ENCODE measurements at regions not wholly inside any gene's neighbourhood (a gene's known extent, or its start where the extent isn't known, plus 50 kb on each side); places are given as distances from the start of the nearest gene placed in this dataset.

DNA sequence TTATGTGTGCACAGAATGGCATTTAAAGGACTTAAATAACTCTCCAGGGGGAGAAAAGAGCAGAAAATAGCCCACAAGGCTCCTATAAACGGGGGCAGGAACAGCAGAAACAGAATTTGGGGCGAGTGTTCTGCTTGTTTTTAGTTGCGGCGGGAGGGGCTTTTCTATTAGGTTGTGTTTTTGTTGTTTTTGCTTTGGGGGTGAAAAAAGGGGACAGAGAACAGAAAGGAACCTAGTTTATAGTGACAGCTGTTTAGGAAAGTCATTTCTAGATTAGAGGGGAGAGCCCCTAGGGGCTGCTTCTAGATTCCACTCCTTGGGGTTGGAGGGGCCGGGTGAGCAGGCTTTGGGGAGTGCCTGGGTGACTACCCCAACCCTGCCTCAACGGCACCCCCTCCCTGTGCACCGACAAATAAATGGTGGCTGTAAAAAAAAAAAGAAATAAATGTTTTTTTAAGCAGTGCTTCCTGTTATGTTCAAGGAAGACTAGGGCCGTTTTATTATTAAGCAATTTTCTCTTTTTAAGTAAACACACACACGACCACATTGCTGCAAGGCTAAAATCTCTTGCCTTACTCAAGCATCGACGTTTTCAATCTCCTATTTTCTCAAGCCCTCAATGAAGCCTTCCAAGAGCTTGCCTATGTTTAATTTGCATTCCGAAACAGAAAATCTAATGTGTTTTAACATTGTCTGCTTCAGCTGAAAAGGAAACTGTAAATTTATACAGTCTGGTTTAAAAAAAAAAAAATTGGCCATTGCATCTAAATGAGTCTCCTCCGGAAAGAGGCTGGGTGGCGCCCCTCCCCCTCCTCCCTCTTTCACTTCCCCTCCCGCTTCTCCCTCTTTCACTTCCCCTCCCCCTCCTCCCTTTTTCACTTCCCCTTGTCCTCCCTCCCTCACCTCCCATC lies 123.3 kb upstream of the TBL1X start:
- DNase-seq (ENCODE audit: low spot score) = no peak
- FAIRE-seq = no peak

- peak; percentile 70 for DNase-seq (ENCODE audit: low spot score)
Measured at GRCh38 chrX:9342561-9343051, 122.3 kb upstream of the TBL1X start.

DNA sequence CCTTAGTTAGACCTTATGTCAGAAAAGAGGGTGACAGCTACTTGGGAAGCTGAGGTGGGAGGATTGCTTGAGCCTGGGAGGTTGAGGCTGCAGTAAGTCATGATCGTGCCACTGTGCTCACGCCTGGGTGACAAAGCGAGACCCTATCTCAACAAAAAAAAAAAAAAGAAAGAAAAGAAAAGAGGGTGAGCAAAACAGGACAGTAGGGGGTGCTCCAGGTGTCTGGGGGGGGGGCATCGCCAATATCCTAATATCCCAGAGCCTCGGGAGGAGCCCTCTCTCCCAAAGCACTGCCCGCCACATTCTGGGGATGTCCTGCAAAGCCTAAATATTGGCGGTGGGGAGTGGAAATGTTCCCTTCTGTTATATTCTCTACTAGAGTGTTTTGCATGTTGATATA lies 120.9 kb upstream of the TBL1X start:
- FAIRE-seq = no peak
- no peak for DNase-seq (ENCODE audit: low spot score)

More at GRCh38 chrX:9342561-9343051, 122.3 kb upstream of the TBL1X start:
- no peak for FAIRE-seq

DNA sequence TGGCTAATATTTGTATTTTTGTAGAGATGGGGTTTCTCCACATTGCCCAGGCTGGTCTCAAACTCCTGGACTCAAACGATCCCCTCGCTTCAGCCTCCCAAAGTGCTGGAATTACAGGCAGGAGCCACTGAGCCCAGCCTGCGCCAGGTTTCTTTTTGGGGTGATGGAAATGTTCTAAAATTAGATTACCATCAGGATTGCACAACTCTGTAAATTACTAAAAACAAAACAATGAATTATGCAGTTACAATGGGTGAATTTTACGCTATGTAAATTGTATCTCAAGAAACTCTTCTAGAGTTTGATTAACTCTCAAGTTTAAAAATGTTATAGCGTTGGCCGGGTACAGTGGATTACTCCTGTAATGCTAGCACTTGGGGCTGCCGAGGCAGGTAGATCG lies 118.9 kb upstream of the TBL1X start:
- FAIRE-seq = no peak
- no peak for DNase-seq (ENCODE audit: low spot score)

DNA sequence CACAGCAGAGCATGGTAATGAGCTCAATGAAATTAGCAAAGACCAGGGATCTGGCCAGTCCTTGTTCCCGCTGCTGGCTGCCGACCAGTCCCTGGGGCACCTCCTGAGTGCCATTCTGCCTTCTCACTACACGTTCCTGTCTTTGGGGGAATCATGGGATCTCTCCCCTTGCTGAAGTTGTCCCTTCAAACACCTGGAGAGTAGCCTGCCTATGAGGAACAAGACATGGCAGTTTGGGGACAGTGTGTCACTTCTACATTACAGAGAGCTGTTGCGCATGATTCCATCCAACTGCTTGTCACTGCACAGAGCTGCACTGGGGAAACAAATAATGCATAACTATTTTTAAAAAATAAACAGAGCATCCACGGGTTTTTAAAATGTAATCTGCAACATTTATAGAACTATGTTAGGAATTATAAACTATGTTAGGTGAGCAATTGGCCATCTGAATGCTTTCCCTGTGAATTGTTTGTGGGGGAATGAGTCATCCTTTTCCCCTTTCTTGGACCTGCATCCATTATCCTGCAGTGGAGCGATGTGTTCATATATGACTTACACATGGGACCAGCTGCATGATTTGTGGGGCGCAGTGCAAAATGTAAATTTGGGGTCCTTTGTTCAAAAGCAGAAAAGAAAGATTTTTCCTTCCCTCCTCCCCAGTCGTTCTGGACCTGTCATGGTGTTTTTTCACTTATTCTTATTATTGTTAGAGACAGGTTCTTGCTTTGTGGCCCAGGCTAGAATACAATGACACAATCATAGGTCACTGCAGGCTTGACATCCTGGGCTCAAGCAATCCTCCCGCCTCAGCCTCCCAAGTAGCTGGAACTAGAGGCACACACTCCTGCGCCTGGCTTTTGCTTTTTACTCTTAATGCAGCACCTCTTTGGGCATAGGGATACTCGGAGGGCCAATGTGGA lies 115.0 kb upstream of the TBL1X start:
- no peak for FAIRE-seq
- no peak for DNase-seq (ENCODE audit: low spot score)

DNA sequence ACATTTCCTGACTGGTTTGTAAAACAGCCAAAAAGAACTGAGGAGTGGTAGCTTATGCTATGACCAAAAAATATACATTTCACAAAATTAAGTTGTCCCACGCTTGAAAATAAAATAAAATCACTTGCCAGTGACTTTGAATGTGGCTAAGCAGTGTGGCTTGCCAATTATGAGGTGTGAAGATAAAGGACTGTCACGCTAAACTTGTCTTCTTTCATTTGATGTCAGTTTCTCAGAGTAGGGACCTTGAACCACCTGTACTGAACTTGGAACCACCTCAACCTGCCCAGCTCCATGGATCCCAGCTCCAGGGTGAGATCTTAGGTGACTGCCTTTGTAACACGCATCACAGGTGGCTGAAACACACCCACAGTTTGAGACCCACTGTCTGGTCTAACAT lies 113.7 kb upstream of the TBL1X start:
- FAIRE-seq = no peak
- no peak for DNase-seq (ENCODE audit: low spot score)

DNA sequence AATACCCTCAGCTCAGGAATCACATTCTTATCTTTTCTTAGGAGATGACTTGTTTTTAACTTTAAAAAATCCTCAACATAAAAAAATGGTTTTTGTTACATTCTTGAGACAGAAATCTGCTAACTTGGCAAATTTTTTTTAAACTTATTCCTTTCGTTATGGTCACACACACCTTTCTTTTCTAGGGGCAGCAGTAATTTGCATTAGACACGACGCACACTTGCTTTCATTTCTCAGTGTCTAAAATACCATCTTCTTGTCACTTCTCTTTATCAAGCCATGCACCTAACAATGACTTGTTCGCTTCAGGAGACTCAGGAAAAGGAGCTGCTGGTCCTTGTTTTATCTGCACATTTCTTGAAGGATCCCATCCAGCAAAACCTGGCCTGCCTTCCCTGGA lies 112.6 kb upstream of the TBL1X start:
- DNase-seq (ENCODE audit: low spot score) = no peak
- no peak for FAIRE-seq

DNA sequence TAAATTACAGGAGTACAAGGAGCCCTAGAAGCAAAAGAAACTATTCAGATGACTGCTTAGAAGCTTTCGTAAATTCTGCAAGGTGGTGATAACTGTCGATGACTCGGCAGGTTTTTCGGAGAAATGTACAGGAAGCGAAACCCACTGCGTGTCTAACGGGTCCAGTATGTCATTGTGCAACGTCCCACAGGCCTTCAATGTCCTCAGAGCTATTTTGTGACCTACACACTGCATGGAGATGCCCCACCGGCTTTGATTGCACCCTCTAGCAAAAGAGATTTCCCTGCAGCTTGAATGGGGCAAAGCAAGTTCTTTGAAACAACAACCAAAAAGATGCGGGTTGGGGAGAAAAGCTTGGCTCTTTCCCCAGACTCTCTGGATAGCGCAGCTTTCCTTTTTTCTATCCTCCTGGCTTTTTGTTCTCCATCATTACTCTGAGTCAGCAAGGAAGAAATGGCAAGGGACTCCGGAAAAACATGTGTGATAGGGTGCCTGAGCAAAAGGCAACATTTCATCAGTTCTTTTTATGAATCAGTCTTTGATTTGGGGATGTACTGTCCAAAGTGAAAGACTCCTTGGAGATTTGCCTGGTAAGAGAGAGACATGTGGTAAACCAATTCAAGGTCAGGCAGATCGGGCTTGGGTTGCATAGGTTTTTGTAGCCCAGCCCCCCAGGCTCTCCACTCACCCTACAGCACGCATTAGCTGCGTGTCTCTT lies 112.0 kb upstream of the TBL1X start:
- DNase-seq (ENCODE audit: low spot score) (no peak), FAIRE-seq (no peak)

GRCh38 chrX:9354918-9355317 lies 109.9 kb upstream of the TBL1X start:
- DNase-seq (ENCODE audit: low spot score) (no peak), FAIRE-seq (no peak)

DNA sequence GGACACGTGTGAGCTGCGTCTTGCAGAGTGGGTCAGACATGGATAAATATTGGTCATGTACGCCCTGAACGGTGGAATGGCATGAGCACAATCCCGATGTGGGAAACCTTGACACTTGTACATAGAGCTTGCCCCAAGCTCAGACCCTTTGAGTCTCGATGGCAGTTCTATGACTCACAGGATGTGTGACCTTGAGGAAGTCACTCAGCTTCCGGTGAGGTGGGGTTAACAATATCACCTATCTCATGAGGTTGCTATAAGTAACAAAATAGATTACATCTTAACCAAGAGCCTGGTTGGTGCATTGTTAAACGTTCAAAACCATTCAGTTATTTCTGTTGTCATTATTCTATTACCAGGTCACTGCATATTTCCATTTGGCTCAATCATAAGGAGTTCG lies 109.1 kb upstream of the TBL1X start:
- DNase-seq (ENCODE audit: low spot score) (no peak), FAIRE-seq (no peak)

DNA sequence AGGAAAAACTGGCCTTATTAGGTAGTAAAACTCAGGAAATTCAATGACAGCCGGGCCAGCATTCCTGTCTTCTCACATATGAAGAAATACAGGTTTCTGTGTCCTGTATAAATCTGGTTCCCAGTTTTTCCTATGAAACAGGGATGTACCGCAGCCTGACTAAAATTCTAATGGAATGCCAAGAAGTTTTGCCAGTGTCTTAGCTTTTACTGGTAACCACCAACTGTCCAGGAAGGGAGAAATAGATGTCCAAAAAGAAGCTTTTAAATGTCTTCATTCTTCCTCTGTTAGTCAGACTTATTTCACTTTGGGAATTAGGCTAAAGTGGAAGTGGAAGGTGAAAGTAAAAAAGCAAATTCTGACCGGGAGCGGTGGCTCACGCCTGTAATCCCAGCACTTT lies 108.0 kb upstream of the TBL1X start:
- DNase-seq (ENCODE audit: low spot score) = no peak
- no peak for FAIRE-seq

DNA sequence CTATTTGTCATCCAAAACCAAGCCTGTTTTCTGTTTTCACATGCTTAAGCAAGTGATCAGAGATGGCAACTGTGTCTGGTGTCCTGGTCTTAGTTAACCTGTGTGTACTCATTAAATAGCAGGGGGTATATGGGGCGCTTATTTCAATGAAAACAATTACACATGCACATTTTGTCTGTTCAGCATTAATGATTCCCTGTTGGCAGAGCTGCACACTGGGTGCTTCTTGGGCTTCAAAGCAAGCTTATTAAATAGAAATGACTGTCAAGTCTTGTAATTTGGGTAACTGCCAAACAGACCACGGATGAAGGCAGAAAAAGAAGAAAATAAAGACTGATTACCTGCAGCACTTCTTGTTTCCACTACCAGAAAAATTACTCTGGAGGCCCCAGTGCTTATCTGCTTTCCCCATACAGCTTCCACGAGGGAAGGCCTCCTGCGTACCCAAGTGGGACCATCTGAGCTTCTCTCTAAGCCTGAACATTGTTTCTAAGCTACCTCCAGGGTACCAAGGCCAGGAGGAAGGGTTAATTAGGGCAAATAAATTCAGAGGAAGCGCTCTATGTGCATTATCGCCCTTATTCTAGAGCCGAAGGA lies 107.2 kb upstream of the TBL1X start:
- no peak for DNase-seq (ENCODE audit: low spot score)
- no peak for FAIRE-seq

- DNase-seq (ENCODE audit: low spot score) (no peak), FAIRE-seq (no peak)
Measured at GRCh38 chrX:9362363-9362928, 102.4 kb upstream of the TBL1X start.

DNA sequence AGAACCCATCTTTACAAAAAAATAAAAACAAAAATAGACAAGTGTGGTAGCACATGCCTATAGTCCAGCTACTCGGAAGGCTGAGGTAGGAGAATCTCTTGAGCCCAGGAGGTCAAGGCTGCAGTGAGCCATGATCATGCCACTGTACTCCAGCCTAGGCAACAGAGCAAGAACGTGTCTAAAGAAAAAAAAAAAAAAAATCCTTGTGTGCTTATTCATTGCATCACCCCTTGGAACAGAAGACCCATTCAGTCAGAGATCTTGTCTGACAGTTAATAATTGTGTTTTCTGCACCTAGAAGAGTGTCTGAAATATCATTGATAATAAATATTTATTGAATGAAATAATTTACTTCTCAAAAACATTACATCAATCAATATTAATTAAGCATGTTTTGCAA lies 97.4 kb upstream of the TBL1X start:
- FAIRE-seq (no peak), DNase-seq (ENCODE audit: low spot score) (no peak)

- DNase-seq (ENCODE audit: low spot score) = no peak
- no peak for FAIRE-seq
Measured at GRCh38 chrX:9368262-9368661, 96.6 kb upstream of the TBL1X start.

- no peak for FAIRE-seq
- DNase-seq (ENCODE audit: low spot score) = no peak
Measured at GRCh38 chrX:9369802-9370291, 95.0 kb upstream of the TBL1X start.

DNA sequence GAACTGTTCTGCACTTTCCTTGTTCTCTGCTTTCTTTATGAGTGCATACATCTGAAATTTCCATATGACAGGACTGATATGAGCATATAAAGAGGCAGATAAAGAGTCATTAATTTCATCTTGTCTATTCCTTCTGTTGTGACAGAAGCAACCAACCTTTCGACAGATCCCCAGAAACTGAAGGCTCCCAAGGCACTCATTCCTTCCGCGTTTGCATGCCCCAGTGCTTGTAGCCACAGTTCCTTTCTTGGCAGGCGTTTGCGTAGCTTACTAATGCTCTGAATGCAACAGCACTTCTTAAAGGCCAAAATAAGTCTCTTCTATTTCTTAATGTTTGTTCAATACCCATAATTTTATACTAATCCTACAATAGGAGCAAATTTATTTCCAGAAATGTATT lies 94.0 kb upstream of the TBL1X start:
- no peak for DNase-seq (ENCODE audit: low spot score)
- no peak for FAIRE-seq

DNA sequence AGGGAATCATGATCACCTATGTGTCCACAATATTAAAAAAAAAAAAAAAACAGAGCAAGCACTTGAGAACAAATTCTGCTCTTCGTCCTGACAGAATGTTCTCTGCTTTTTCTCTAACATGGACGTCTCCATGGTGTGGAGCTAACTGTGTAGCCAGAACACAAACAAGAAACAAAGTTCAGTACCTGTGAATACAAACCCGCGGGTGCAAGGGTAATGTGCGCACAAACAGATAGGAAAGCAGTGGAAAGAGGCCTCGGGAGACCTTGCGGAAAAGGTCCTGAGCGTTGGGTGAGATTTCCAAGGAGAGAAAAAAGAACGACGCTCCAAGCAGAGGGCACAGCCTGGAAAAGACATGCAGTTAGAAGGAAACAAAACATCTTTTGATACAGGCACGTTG lies 92.0 kb upstream of the TBL1X start:
- FAIRE-seq (no peak), DNase-seq (ENCODE audit: low spot score) (no peak)

DNA sequence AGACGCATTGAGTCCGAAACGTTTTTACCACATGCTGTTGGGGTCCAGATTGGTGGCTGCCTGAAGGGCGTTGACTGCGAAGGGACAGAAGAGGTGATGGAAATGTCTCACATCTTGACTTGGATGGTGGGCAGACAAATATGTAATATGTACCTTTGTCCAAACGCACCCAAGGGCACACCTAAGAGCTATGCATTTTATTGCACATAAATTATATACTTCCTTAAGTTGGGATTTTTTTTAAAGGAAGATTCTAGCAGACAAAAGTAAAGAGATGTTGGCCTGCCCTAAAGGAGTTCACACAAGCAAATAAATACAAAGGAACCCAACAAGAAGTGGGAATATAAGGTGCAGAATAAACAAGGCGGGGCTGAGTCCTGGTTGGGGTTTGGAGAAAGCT lies 91.1 kb upstream of the TBL1X start:
- no peak for DNase-seq (ENCODE audit: low spot score)
- no peak for FAIRE-seq

DNA sequence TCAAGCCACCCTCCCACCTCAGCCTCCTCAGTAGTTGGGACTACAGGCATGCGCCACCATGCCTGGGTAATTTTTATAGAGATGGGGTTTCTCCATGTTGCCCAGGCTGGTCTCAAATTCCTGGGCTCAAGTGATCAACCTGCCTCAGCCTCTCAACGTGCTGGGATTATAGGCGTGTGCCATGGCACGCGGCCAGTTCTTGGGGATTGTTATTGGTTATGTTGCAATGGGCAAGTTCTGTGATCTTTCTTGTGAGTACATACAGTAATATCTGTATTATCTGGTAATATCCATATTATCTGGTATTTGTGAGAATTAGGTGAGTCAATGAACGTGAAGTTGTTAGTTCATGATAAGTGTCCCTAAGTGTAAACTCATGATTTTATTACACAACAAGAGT lies 90.3 kb upstream of the TBL1X start:
- FAIRE-seq = no peak
- no peak for DNase-seq (ENCODE audit: low spot score)

DNA sequence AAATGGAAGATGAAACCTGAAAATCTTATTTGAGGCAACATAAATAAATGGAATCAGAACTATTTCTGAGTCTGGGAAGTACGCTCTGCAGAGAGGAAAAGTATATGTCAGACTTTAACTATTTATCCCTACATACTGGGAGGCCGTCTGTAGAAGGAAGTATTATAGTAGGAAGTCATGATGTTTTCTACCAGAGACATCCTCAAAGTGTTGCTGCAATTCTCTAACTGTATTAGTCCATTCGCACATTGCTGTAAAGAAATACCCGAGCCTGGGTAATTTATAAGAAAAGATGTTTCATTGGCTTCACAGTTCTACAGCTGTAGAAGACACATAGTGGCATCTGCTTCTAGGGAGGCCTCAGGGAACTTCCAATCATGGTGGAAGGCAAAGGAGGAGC lies 88.7 kb upstream of the TBL1X start:
- no peak for DNase-seq (ENCODE audit: low spot score)
- no peak for FAIRE-seq
